Stomach (tissue), 4 donors: ENCODE measurements at regions not wholly inside any gene's neighbourhood (a gene's known extent, or its start where the extent isn't known, plus 50 kb on each side); places are given as distances from the start of the nearest gene placed in this dataset.

Experiments used
- CTCF ChIP-seq, 7 experiments: fragments of 450-650 bp in 4 of 7; fragments of 200-600 bp in 3 of 7; sonication (generic) in 3 of 7; IDR thresholded peaks; one replicate each; pipeline ENCODE4 v1.5.1; 2016 to 2019; ENCODE audit warnings: antibody characterized with exemption in 7 of 7, control low read depth in 2 of 7, mild to moderate bottlenecking in 1 of 7
- POLR2AphosphoS5 ChIP-seq, 3 donors: sonication (generic); formaldehyde crosslinking; IDR thresholded peaks; one replicate each; pipeline ENCODE4 v1.6.1; 2016; ENCODE audit warnings: antibody characterized with exemption in 3 of 3

GRCh38 chr11:109307366-109307765 is 114.6 kb upstream of the C11orf87 start:
- no peak for TF ChIP-seq CTCF (IDR thresholded peaks at IDR 0.05)
- TF ChIP-seq POLR2AphosphoS5 (IDR thresholded peaks at IDR 0.05), result no peak
